SK-N-MC (cell line): ENCODE measurements at regions not wholly inside any gene's neighbourhood (a gene's known extent, or its start where the extent isn't known, plus 50 kb on each side); places are given as distances from the start of the nearest gene placed in this dataset.

Experiments used
- EZH2 ChIP-seq: fragments of 200-600 bp; sonication (generic); IDR thresholded peaks from one replicate; pipeline ENCODE4 v1.6.1; 2017; ENCODE audit warnings: antibody characterized with exemption
- FOXP2 ChIP-seq: optimal IDR thresholded peaks from 2 replicates; pipeline ENCODE3; 2011; ENCODE audit warnings: mild to moderate bottlenecking, moderate library complexity; ENCODE audit not compliant: insufficient read depth; ENCODE audit errors: extremely low read length, control extremely low read depth
- POLR2AphosphoS5 ChIP-seq: IDR thresholded peaks from 2 replicates; pipeline ENCODE4 v1.6.1; 2012; ENCODE audit warnings: mild to moderate bottlenecking, low read depth, low read length, borderline replicate concordance

DNA sequence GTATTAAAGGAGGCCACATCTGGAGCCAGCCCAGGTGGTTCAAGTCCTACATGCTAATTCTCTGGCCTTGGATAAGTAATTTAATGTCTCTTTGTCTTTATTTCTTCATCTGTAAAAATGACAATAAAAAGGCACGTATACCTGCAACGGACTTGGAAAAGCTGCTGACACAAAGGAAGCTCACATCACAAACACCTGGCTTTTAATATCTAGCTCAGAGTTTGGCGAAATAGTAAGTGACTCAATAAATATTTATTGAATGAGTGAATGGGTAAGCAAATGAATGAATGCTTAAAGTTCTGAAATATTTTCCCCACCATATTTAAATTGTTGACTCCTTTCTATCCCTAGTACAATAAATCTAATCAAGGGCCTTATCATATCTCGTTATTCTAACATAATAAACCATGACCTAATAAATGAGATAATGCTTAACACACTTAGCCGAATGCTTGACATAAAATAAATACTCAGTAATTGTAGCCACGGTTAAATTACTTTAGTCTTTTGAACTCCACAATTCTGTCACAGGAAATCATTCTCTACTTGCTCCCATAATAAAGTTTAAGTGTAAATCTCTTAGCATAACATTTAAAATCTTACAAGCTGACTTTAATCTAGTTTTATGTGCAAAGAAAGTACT, 74.7 kb upstream of the PALMD start:
- TF ChIP-seq POLR2AphosphoS5 (no peak), EZH2 (no peak), FOXP2 (no peak)
